ENCODE measurements at regions not wholly inside any gene's neighbourhood (a gene's known extent, or its start where the extent isn't known, plus 50 kb on each side); places are given as distances from the start of the nearest gene placed in this dataset.

- CTCF ChIA-PET = no interaction called here
- Mint-ChIP-seq H3K36me3 (ENCODE audit: insufficient read depth, unreplicated experiment) (no peaks in the 10 kb centered on the region), H3K9me3 (ENCODE audit: unreplicated experiment) (no peaks in the 10 kb centered on the region), H3K27ac (ENCODE audit: unreplicated experiment) (no peak overlapping the region), H3K4me1 (ENCODE audit: low read depth, unreplicated experiment) (peaks cover under 1% of the 10 kb centered on the region), H3K4me3 (ENCODE audit: unreplicated experiment) (no peak overlapping the region), H3K27me3 (ENCODE audit: insufficient read depth, unreplicated experiment) (peaks cover 20% of the 10 kb centered on the region)
- TF ChIP-seq CTCF (IDR thresholded peaks at IDR 0.05; ENCODE audit: insufficient read depth in 1 of 2, low read depth in 1 of 2, low read length in 1 of 2, severe bottlenecking in 1 of 2, unreplicated experiment in 1 of 2) = no peak
- Histone ChIP-seq H3K4me1 (no peaks in the 10 kb centered on the region), H3K36me3 (ENCODE audit: control insufficient read depth, insufficient read depth, low read length) (no peaks in the 10 kb centered on the region), H3K4me3 (ENCODE audit: low read depth, low read length) (no peak overlapping the region), H3K27me3 (replicated peaks; ENCODE audit: control insufficient read depth, insufficient read depth, low read length) (no peaks in the 10 kb centered on the region), H3K9me3 (no peaks in the 10 kb centered on the region)
- no TSS peak for BruUV-seq (replicated peaks)
- intact Hi-C loops (cut with micrococcal nuclease; ENCODE audit: unreplicated experiment) = no loop called here
- DNase-seq = no peak
- POLR2A ChIA-PET = no interaction called here
These were observed 94.0 kb upstream of the ZNF536 start for GRCh38 chr19:30277941-30278881.

DNA sequence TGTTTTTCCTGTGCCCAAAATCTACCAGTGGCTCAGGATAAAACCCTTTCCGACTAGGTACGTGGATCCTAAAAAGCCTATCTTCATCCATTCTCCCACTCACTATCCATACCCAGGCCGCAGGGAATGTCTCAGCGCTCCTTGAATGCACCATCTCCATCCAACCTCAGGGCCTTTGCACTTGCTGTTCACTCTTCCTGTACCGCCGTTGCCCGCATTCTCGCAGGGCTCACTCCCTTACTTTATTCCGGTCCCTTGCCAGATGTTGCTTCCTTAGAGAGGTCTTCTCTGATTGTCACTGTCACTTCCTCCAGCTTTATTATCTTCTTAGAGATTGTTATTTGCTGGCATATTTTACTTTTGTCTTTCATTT is 93.3 kb upstream of the ZNF536 start:
- ChIA-PET CTCF (no interaction called here), POLR2A (no interaction called here)
- no peaks in the 10 kb centered on the region for H3K36me3 Mint-ChIP-seq (ENCODE audit: insufficient read depth, unreplicated experiment)
- intact Hi-C loops (cut with micrococcal nuclease; ENCODE audit: unreplicated experiment) = no loop called here
- no peaks in the 10 kb centered on the region for H3K27me3 ChIP-seq (replicated peaks; ENCODE audit: control insufficient read depth, insufficient read depth, low read length)
- H3K9me3 Mint-ChIP-seq (ENCODE audit: unreplicated experiment) = no peaks in the 10 kb centered on the region
- no TSS peak for BruUV-seq (replicated peaks)
- DNase-seq = no peak
- H3K27me3 Mint-ChIP-seq (ENCODE audit: insufficient read depth, unreplicated experiment) = peaks cover 23% of the 10 kb centered on the region
- peaks cover 6% of the 10 kb centered on the region for H3K4me1 Mint-ChIP-seq (ENCODE audit: low read depth, unreplicated experiment)
- H3K4me1 ChIP-seq = no peaks in the 10 kb centered on the region
- H3K4me3 Mint-ChIP-seq (ENCODE audit: unreplicated experiment) = no peak overlapping the region
- H3K27ac Mint-ChIP-seq (ENCODE audit: unreplicated experiment) = no peak overlapping the region
- no peaks in the 10 kb centered on the region for H3K9me3 ChIP-seq
- no peak overlapping the region for H3K4me3 ChIP-seq (ENCODE audit: low read depth, low read length)
- TF ChIP-seq CTCF (IDR thresholded peaks at IDR 0.05; ENCODE audit: insufficient read depth in 1 of 2, low read depth in 1 of 2, low read length in 1 of 2, severe bottlenecking in 1 of 2, unreplicated experiment in 1 of 2) = no peak
- no peaks in the 10 kb centered on the region for H3K36me3 ChIP-seq (ENCODE audit: control insufficient read depth, insufficient read depth, low read length)

DNA sequence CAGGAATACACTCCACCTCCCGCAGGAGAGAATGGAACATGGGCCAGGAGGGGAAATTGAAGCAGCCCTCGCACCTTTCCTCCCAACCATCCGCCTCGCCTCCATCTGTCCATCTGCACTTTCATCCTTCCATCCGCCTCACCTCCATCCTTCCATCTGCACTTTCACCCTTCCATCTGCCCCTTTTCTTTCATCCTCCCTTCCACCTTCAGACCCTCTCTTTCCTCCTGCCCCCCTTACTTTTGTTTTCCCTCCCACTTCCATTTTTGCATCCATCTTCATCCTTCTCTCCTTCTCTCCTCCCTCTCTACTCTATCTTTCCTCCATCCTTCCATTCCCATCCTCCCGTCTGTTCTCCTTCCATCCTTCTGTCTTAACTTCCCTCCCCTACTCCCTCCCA is 92.2 kb upstream of the ZNF536 start:
- H3K9me3 ChIP-seq = no peaks in the 10 kb centered on the region
- no peak overlapping the region for H3K4me3 Mint-ChIP-seq (ENCODE audit: unreplicated experiment)
- no peak for TF ChIP-seq CTCF (IDR thresholded peaks at IDR 0.05; ENCODE audit: insufficient read depth in 1 of 2, low read depth in 1 of 2, low read length in 1 of 2, severe bottlenecking in 1 of 2, unreplicated experiment in 1 of 2)
- DNase-seq = no peak
- H3K9me3 Mint-ChIP-seq (ENCODE audit: unreplicated experiment) = no peaks in the 10 kb centered on the region
- H3K4me3 ChIP-seq (ENCODE audit: low read depth, low read length) = no peak overlapping the region
- H3K36me3 ChIP-seq (ENCODE audit: control insufficient read depth, insufficient read depth, low read length) = no peaks in the 10 kb centered on the region
- intact Hi-C loops (cut with micrococcal nuclease; ENCODE audit: unreplicated experiment) = no loop called here
- no peaks in the 10 kb centered on the region for H3K36me3 Mint-ChIP-seq (ENCODE audit: insufficient read depth, unreplicated experiment)
- CTCF ChIA-PET = no interaction called here
- no peaks in the 10 kb centered on the region for H3K4me1 ChIP-seq
- POLR2A ChIA-PET = no interaction called here
- peaks cover 23% of the 10 kb centered on the region for H3K27me3 Mint-ChIP-seq (ENCODE audit: insufficient read depth, unreplicated experiment)
- H3K27me3 ChIP-seq (replicated peaks; ENCODE audit: control insufficient read depth, insufficient read depth, low read length) = no peaks in the 10 kb centered on the region
- no TSS peak for BruUV-seq (replicated peaks)
- peaks cover 6% of the 10 kb centered on the region for H3K4me1 Mint-ChIP-seq (ENCODE audit: low read depth, unreplicated experiment)
- no peak overlapping the region for H3K27ac Mint-ChIP-seq (ENCODE audit: unreplicated experiment)
